ENCODE measurements at regions not wholly inside any gene's neighbourhood (a gene's known extent, or its start where the extent isn't known, plus 50 kb on each side); places are given as distances from the start of the nearest gene placed in this dataset.
A peak's percentile ranks its signal among the peaks of the same experiment; 100 is the strongest.

GRCh38 chr2:234137400-234138014, 87.0 kb downstream of the SPP2 start:
- Histone ChIP-seq H3K9ac (ENCODE audit: control insufficient read depth, extremely low read depth, insufficient read depth, low read length) (peak overlapping the region; percentile 58), H3K9me1 (ENCODE audit: control insufficient read depth, extremely low read depth, insufficient read depth, low read length) (no peaks in the 10 kb centered on the region), H4K20me1 (ENCODE audit: control insufficient read depth, extremely low read depth, insufficient read depth, low read length) (no peaks in the 10 kb centered on the region), H3K27ac (ENCODE audit: control insufficient read depth, insufficient read depth, low read length) (peak overlapping the region; percentile 85), H2AFZ (ENCODE audit: control insufficient read depth, low read length) (no peak overlapping the region), H3K4me2 (ENCODE audit: control insufficient read depth, extremely low read depth, insufficient read depth, low read depth, low read length) (peak overlapping the region; percentile 58), H3K27me3 (ENCODE audit: control insufficient read depth, extremely low read depth, insufficient read depth, low read length) (no peaks in the 10 kb centered on the region), H3K4me1 (ENCODE audit: control insufficient read depth, extremely low read depth, insufficient read depth, low read length) (peaks cover 56% of the 10 kb centered on the region), H3K9me3 (ENCODE audit: control insufficient read depth, low read depth, low read length) (peaks cover 20% of the 10 kb centered on the region), H3K36me3 (ENCODE audit: control insufficient read depth in 2 of 2, extremely low read depth in 1 of 2, insufficient read depth in 2 of 2, low read length in 2 of 2) (no peaks in the 10 kb centered on the region), H3K4me3 (ENCODE audit: control insufficient read depth in 2 of 3, extremely low read depth in 1 of 3, insufficient read depth in 2 of 3, low read depth in 1 of 3, low read length in 3 of 3) (no peak overlapping the region), H3K79me2 (ENCODE audit: control insufficient read depth, insufficient read depth, low read length) (no peaks in the 10 kb centered on the region)
- TF ChIP-seq, protein P1, sequence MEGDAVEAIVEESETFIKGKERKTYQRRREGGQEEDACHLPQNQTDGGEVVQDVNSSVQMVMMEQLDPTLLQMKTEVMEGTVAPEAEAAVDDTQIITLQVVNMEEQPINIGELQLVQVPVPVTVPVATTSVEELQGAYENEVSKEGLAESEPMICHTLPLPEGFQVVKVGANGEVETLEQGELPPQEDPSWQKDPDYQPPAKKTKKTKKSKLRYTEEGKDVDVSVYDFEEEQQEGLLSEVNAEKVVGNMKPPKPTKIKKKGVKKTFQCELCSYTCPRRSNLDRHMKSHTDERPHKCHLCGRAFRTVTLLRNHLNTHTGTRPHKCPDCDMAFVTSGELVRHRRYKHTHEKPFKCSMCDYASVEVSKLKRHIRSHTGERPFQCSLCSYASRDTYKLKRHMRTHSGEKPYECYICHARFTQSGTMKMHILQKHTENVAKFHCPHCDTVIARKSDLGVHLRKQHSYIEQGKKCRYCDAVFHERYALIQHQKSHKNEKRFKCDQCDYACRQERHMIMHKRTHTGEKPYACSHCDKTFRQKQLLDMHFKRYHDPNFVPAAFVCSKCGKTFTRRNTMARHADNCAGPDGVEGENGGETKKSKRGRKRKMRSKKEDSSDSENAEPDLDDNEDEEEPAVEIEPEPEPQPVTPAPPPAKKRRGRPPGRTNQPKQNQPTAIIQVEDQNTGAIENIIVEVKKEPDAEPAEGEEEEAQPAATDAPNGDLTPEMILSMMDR (optimal IDR thresholded peaks at IDR 0.05 in 1 of 3, IDR thresholded peaks at IDR 0.05 in 1 of 3, conservative IDR thresholded peaks at IDR 0.05 in 1 of 3; ENCODE audit: extremely low read depth in 1 of 3, insufficient read depth in 2 of 3, low read length in 3 of 3), result no peak
- TF ChIP-seq EZH2 (IDR thresholded peaks at IDR 0.05; ENCODE audit: low read length), result no peak
- dilution Hi-C loops (cut with MboI; ENCODE audit: extremely low pct_ligation_motif_present, low sequenced_read_pairs), result no loop called here
- FAIRE-seq, result peak; percentile 93
- no peak for DNase-seq (ENCODE audit: low read depth, low spot score)

DNA sequence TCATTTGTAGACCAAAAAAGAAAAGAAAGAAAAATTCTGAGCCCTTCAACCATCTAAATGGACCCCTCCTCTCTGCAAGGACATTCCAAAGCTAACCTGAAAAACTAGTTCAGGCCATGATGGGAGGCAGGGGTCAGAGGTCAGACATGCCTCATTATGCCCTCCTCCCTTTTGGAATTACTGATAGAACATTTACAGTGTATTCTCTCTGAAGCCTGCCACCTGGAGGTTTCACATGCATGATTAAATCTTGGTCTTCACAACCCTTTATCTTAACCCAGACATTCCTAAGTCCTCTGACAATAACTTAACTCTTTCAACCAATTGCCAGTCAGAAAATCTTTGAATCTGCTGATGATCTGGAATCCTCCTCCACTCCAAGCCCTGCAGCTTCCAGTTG, 86.0 kb downstream of the SPP2 start:
- H3K9me3 ChIP-seq (ENCODE audit: control insufficient read depth, low read depth, low read length), result peaks cover 20% of the 10 kb centered on the region
- FAIRE-seq (no peak), DNase-seq (ENCODE audit: low read depth, low spot score) (no peak)
- H3K36me3 ChIP-seq (ENCODE audit: control insufficient read depth in 2 of 2, extremely low read depth in 1 of 2, insufficient read depth in 2 of 2, low read length in 2 of 2), result no peaks in the 10 kb centered on the region
- H3K9ac ChIP-seq (ENCODE audit: control insufficient read depth, extremely low read depth, insufficient read depth, low read length), result peak overlapping the region; percentile 16
- H3K4me2 ChIP-seq (ENCODE audit: control insufficient read depth, extremely low read depth, insufficient read depth, low read depth, low read length), result no peak overlapping the region
- no peaks in the 10 kb centered on the region for H3K27me3 ChIP-seq (ENCODE audit: control insufficient read depth, extremely low read depth, insufficient read depth, low read length)
- H3K27ac ChIP-seq (ENCODE audit: control insufficient read depth, insufficient read depth, low read length), result peak overlapping the region; percentile 85
- TF ChIP-seq, protein P1 (optimal IDR thresholded peaks at IDR 0.05 in 1 of 3, IDR thresholded peaks at IDR 0.05 in 1 of 3, conservative IDR thresholded peaks at IDR 0.05 in 1 of 3; ENCODE audit: extremely low read depth in 1 of 3, insufficient read depth in 2 of 3, low read length in 3 of 3), result peak in 2 of 3 experiments; percentile 7 to 20
- no peak for TF ChIP-seq EZH2 (IDR thresholded peaks at IDR 0.05; ENCODE audit: low read length)
- no peaks in the 10 kb centered on the region for H3K9me1 ChIP-seq (ENCODE audit: control insufficient read depth, extremely low read depth, insufficient read depth, low read length)
- H4K20me1 ChIP-seq (ENCODE audit: control insufficient read depth, extremely low read depth, insufficient read depth, low read length), result no peaks in the 10 kb centered on the region
- no peaks in the 10 kb centered on the region for H3K79me2 ChIP-seq (ENCODE audit: control insufficient read depth, insufficient read depth, low read length)
- H3K4me1 ChIP-seq (ENCODE audit: control insufficient read depth, extremely low read depth, insufficient read depth, low read length), result peaks cover 63% of the 10 kb centered on the region
- H3K4me3 ChIP-seq (ENCODE audit: control insufficient read depth in 2 of 3, extremely low read depth in 1 of 3, insufficient read depth in 2 of 3, low read depth in 1 of 3, low read length in 3 of 3), result no peak overlapping the region
- H2AFZ ChIP-seq (ENCODE audit: control insufficient read depth, low read length), result no peak overlapping the region
- dilution Hi-C loops (cut with MboI; ENCODE audit: extremely low pct_ligation_motif_present, low sequenced_read_pairs), result no loop called here

All from keratinocyte (primary cell).